ENCODE measurements at regions not wholly inside any gene's neighbourhood (a gene's known extent, or its start where the extent isn't known, plus 50 kb on each side); places are given as distances from the start of the nearest gene placed in this dataset.

GRCh38 chr1:50265790-50266314 is 157.1 kb downstream of the ELAVL4 start:
- TF ChIP-seq EP300 (IDR thresholded peaks at IDR 0.05) (no peak), POLR2A (IDR thresholded peaks at IDR 0.05) (no peak)

Measured in suprapubic skin (tissue), 2 donors.